Panc1 (cell line): ENCODE measurements at regions not wholly inside any gene's neighbourhood (a gene's known extent, or its start where the extent isn't known, plus 50 kb on each side); places are given as distances from the start of the nearest gene placed in this dataset.

ENCODE experiments used
- ATAC-seq: fragments of 200-7000 bp; cut with Tn5 transposase; 2 replicates; pipeline ENCODE4 v1.9.1; 2020; ENCODE audit warnings: mild to moderate bottlenecking, moderate library complexity
- BruUV-seq: library from RNA; stranded (reverse); fragments of 400-500 nt; replicated peaks from 2 replicates; lab custom pipeline; 2021; lab: Mats Ljungman, UMichigan
- CTCF ChIA-PET: fragments of 300-600 bp; sonication (Branson Sonifier 250); formaldehyde crosslinking; loops from one replicate; lab custom pipeline; 2022; ENCODE audit warnings: antibody characterized with exemption; lab: Charles Lee
- POLR2A ChIA-PET: fragments of 300-600 bp; sonication (Branson Sonifier 250); formaldehyde crosslinking; loops from one replicate; lab custom pipeline; 2022; ENCODE audit warnings: antibody characterized with exemption; lab: Charles Lee
- DNase-seq: peaks from one replicate; pipeline ENCODE4 v3.0.0-alpha.2; 2010; ENCODE audit warnings: low read depth, low spot score
- H3K27ac ChIP-seq: 2 replicates; pipeline ENCODE4 v1.5.1; 2011; ENCODE audit warnings: mild to moderate bottlenecking, low read length, inconsistent platforms
- H3K27me3 ChIP-seq: fragments of 200-500 bp; sonication (Bioruptor generic); 2 replicates; pipeline ENCODE4 v1.6.0; 2014; ENCODE audit warnings: low read length, inconsistent platforms; ENCODE audit not compliant: control insufficient read depth, insufficient read depth
- H3K36me3 ChIP-seq: fragments of 200-500 bp; sonication (Bioruptor generic); 2 replicates; pipeline ENCODE4 v1.5.1; 2014; ENCODE audit warnings: inconsistent platforms, mild to moderate bottlenecking, low read length, moderate library complexity; ENCODE audit not compliant: control insufficient read depth, insufficient read depth
- H3K4me1 ChIP-seq: 2 replicates; pipeline ENCODE4 v1.5.1; 2011; ENCODE audit warnings: inconsistent platforms, mild to moderate bottlenecking, low read length, moderate library complexity; ENCODE audit not compliant: control insufficient read depth, insufficient read depth
- H3K4me3 ChIP-seq, 2 experiments: 2 replicates each; pipeline ENCODE4 v1.5.1; 2011 to 2012; ENCODE audit warnings: low read depth in 2 of 2, low read length in 2 of 2, mild to moderate bottlenecking in 2 of 2, inconsistent platforms in 1 of 2, moderate library complexity in 1 of 2
- H3K9me3 ChIP-seq: fragments of 200-500 bp; sonication (Bioruptor generic); 2 replicates; pipeline ENCODE4 v1.5.1; 2014; ENCODE audit warnings: low read depth, mild to moderate bottlenecking, inconsistent platforms, low read length, moderate library complexity; ENCODE audit not compliant: control insufficient read depth, insufficient read depth
- CTCF ChIP-seq: fragments of 450-650 bp; IDR thresholded peaks from 2 replicates; pipeline ENCODE4 v1.5.1; 2017; ENCODE audit warnings: mild to moderate bottlenecking
- POLR2AphosphoS5 ChIP-seq: IDR thresholded peaks from 2 replicates; pipeline ENCODE4 v1.6.1; 2012; ENCODE audit warnings: mild to moderate bottlenecking, low read depth, low read length, moderate library complexity
- REST ChIP-seq, 2 experiments: IDR thresholded peaks; 2 replicates each; pipeline ENCODE4 v1.6.1; 2011 to 2012; ENCODE audit warnings: low read depth in 2 of 2, control low read depth in 1 of 2, low read length in 1 of 2, mild to moderate bottlenecking in 1 of 2, moderate library complexity in 1 of 2; ENCODE audit not compliant: insufficient read depth in 1 of 2
- SIN3A ChIP-seq: IDR thresholded peaks from 2 replicates; pipeline ENCODE4 v1.6.1; 2012; ENCODE audit warnings: low read depth, mild to moderate bottlenecking, low read length, moderate library complexity, borderline replicate concordance; ENCODE audit not compliant: insufficient read depth
- TCF7L2 ChIP-seq: IDR thresholded peaks from 2 replicates; pipeline ENCODE4 v1.6.1; 2011; ENCODE audit warnings: mild to moderate bottlenecking, low read depth, low read length, inconsistent platforms
- in situ Hi-C: cut with HindIII; loops from 2 replicates; pipeline ENCODE4 v1.10.0; 2016; ENCODE audit warnings: low sequenced_read_pairs, low pct_unique_long_range_greater_than_20kb
- intact Hi-C: fragments of 100-400 bp; cut with micrococcal nuclease; formaldehyde crosslinking; loops from one replicate; pipeline ENCODE4 v1.10.0; 2022; ENCODE audit not compliant: unreplicated experiment

GRCh38 chr22:26822313-26822712, 164.9 kb downstream of the MIAT start:
- no peaks in the 10 kb centered on the region for H3K36me3 ChIP-seq
- no peak for TF ChIP-seq CTCF
- TF ChIP-seq REST (IDR thresholded peaks at IDR 0.05; ENCODE audit: insufficient read depth in 1 of 2, low read depth in 2 of 2, low read length in 1 of 2) = no peak
- no peak for TF ChIP-seq POLR2AphosphoS5
- no peak for TF ChIP-seq SIN3A
- TF ChIP-seq TCF7L2 = no peak
- DNase-seq (no peak), ATAC-seq (no peak)
- ChIA-PET POLR2A (no interaction called here), CTCF (no interaction called here)
- in situ Hi-C loops (no loop called here), intact Hi-C loops (no loop called here)
- no TSS peak for BruUV-seq
- 0 out of 2 replicates have a peak, but pooled peaks cover 3% of the 10 kb centered on the region for H3K9me3 ChIP-seq
- no peak overlapping the region for H3K4me3 ChIP-seq
- no peak overlapping the region for H3K27ac ChIP-seq
- no peaks in the 10 kb centered on the region for H3K27me3 ChIP-seq
- no peaks in the 10 kb centered on the region for H3K4me1 ChIP-seq

- in situ Hi-C loops = no loop called here
- H3K9me3 ChIP-seq = no peaks in the 10 kb centered on the region
- ATAC-seq = no peak
Measured at GRCh38 chr22:26823966-26824365, 166.6 kb downstream of the MIAT start.

More at GRCh38 chr22:26823966-26824365, 166.6 kb downstream of the MIAT start:
- no peak for TF ChIP-seq CTCF
- TF ChIP-seq REST (IDR thresholded peaks at IDR 0.05; ENCODE audit: insufficient read depth in 1 of 2, low read depth in 2 of 2, low read length in 1 of 2) = no peak
- TF ChIP-seq TCF7L2 = no peak
- TF ChIP-seq SIN3A = no peak
- TF ChIP-seq POLR2AphosphoS5 = no peak
- BruUV-seq = no TSS peak
- Histone ChIP-seq H3K4me1 (no peaks in the 10 kb centered on the region), H3K4me3 (no peak overlapping the region), H3K27ac (no peak overlapping the region), H3K27me3 (no peaks in the 10 kb centered on the region), H3K36me3 (no peaks in the 10 kb centered on the region)
- ChIA-PET CTCF (no interaction called here), POLR2A (no interaction called here)
- DNase-seq = no peak
- intact Hi-C loops = no loop called here
